CD8-positive, alpha-beta memory T cell (primary cell): ENCODE measurements at regions not wholly inside any gene's neighbourhood (a gene's known extent, or its start where the extent isn't known, plus 50 kb on each side); places are given as distances from the start of the nearest gene placed in this dataset.

Experiments
- CTCF ChIA-PET: fragments of 350-600 bp; sonication (Branson Sonifier 250); formaldehyde crosslinking; loops from one replicate; lab custom pipeline; 2021; ENCODE audit warnings: antibody characterized with exemption; lab: Charles Lee
- POLR2A ChIA-PET: fragments of 350-600 bp; sonication (Branson Sonifier 250); formaldehyde crosslinking; loops from one replicate; lab custom pipeline; 2021; ENCODE audit warnings: antibody characterized with exemption; lab: Charles Lee
- DNase-seq, 5 donors: peaks; one replicate each; pipeline versions ENCODE4 v3.0.0 to v3.0.0-alpha.2; 2020 to 2022; ENCODE audit warnings: mixed read lengths in 1 of 5
- H3K27ac ChIP-seq: one replicate; pipeline ENCODE4 v1.7.0; 2013; ENCODE audit warnings: low read depth, mild to moderate bottlenecking, low read length, moderate library complexity
- H3K27me3 ChIP-seq: 2 replicates; pipeline ENCODE4 v1.7.0; 2013; ENCODE audit warnings: low read length, mild to moderate bottlenecking; ENCODE audit not compliant: insufficient read depth, poor library complexity, severe bottlenecking
- H3K36me3 ChIP-seq: 2 replicates; pipeline ENCODE4 v1.7.0; 2013; ENCODE audit warnings: mild to moderate bottlenecking, low read length, moderate library complexity; ENCODE audit not compliant: insufficient read depth
- H3K4me1 ChIP-seq: 2 replicates; pipeline ENCODE4 v1.7.0; 2013; ENCODE audit warnings: mild to moderate bottlenecking, low read length, moderate library complexity; ENCODE audit not compliant: insufficient read depth
- H3K4me3 ChIP-seq: 2 replicates; pipeline ENCODE4 v1.7.0; 2013; ENCODE audit warnings: mild to moderate bottlenecking, low read length
- H3K9me3 ChIP-seq: 2 replicates; pipeline ENCODE4 v1.7.0; 2013; ENCODE audit warnings: mild to moderate bottlenecking, low read length
- H3K27ac Mint-ChIP-seq, 8 donors: one replicate each; pipeline ENCODE4 v1.8.0; 2020 to 2021; ENCODE audit warnings: mixed read lengths in 8 of 8, mild to moderate bottlenecking in 6 of 8, inconsistent platforms in 3 of 8, moderate library complexity in 3 of 8
- H3K27me3 Mint-ChIP-seq, 2 donors: one replicate each; pipeline ENCODE4 v1.8.0; 2020 to 2021; ENCODE audit warnings: mixed read lengths in 2 of 2, mild to moderate bottlenecking in 1 of 2, moderate library complexity in 1 of 2
- H3K36me3 Mint-ChIP-seq, 3 donors: one replicate each; pipeline ENCODE4 v1.8.0; 2020 to 2021; ENCODE audit warnings: mixed read lengths in 3 of 3, inconsistent platforms in 1 of 3, mild to moderate bottlenecking in 1 of 3
- H3K4me1 Mint-ChIP-seq, 3 donors: one replicate each; pipeline ENCODE4 v1.8.0; 2020 to 2021; ENCODE audit warnings: mixed read lengths in 3 of 3, inconsistent platforms in 1 of 3, mild to moderate bottlenecking in 1 of 3
- H3K4me3 Mint-ChIP-seq, 7 donors: one replicate each; pipeline ENCODE4 v1.8.0; 2020 to 2021; ENCODE audit warnings: mixed read lengths in 7 of 7, mild to moderate bottlenecking in 6 of 7, moderate library complexity in 4 of 7, inconsistent platforms in 2 of 7
- H3K9me3 Mint-ChIP-seq, 5 donors: one replicate each; pipeline ENCODE4 v1.8.0; 2020 to 2022; ENCODE audit warnings: mixed read lengths in 5 of 5, mild to moderate bottlenecking in 3 of 5, moderate library complexity in 2 of 5, inconsistent platforms in 1 of 5

- no peak for DNase-seq
- CTCF ChIA-PET = no interaction called here
- Histone ChIP-seq H3K27me3 (no peaks in the 10 kb centered on the region), H3K36me3 (no peaks in the 10 kb centered on the region), H3K4me3 (no peak overlapping the region), H3K4me1 (no peaks in the 10 kb centered on the region), H3K9me3 (no peaks in the 10 kb centered on the region), H3K27ac (no peak overlapping the region)
- Mint-ChIP-seq H3K36me3 (no peaks in the 10 kb centered on the region), H3K27me3 (no peaks in the 10 kb centered on the region), H3K9me3 (peaks cover 0 to 3% (median 0%) of the 10 kb centered on the region in 5 donors), H3K4me1 (no peaks in the 10 kb centered on the region), H3K27ac (no peak overlapping the region), H3K4me3 (no peak overlapping the region)
- POLR2A ChIA-PET = no interaction called here
Measured at GRCh38 chr2:217360781-217361482, 501.1 kb upstream of the TNP1 start.

GRCh38 chr2:217360111-217360510, 500.2 kb upstream of the TNP1 start:
- ChIA-PET POLR2A (no interaction called here), CTCF (no interaction called here)
- Histone ChIP-seq H3K4me1 (no peaks in the 10 kb centered on the region), H3K36me3 (no peaks in the 10 kb centered on the region), H3K27ac (no peak overlapping the region), H3K4me3 (no peak overlapping the region), H3K27me3 (no peaks in the 10 kb centered on the region), H3K9me3 (no peaks in the 10 kb centered on the region)
- Mint-ChIP-seq H3K4me3 (no peak overlapping the region), H3K9me3 (peaks cover 0 to 3% (median 0%) of the 10 kb centered on the region in 5 donors), H3K4me1 (no peaks in the 10 kb centered on the region), H3K36me3 (no peaks in the 10 kb centered on the region), H3K27me3 (peaks cover 0 to 1% of the 10 kb centered on the region in 2 donors), H3K27ac (no peak overlapping the region)
- DNase-seq = no peak

- ChIA-PET CTCF (interaction anchor here (1.1 kb wide), 1 partner anchor 31 kb away, joined by 3 read pairs; no protein-coding TSS in a partner anchor), POLR2A (no interaction called here)
- no peaks in the 10 kb centered on the region for H3K4me1 ChIP-seq
- Mint-ChIP-seq H3K4me1 (no peaks in the 10 kb centered on the region), H3K36me3 (no peaks in the 10 kb centered on the region), H3K27ac (no peak overlapping the region), H3K9me3 (peaks cover 0 to 3% (median 0%) of the 10 kb centered on the region in 5 donors), H3K4me3 (no peak overlapping the region), H3K27me3 (peaks cover 0 to 8% of the 10 kb centered on the region in 2 donors)
- DNase-seq = no peak
- H3K4me3 ChIP-seq = no peak overlapping the region
- no peaks in the 10 kb centered on the region for H3K36me3 ChIP-seq
- no peaks in the 10 kb centered on the region for H3K27me3 ChIP-seq
- H3K9me3 ChIP-seq = no peaks in the 10 kb centered on the region
- H3K27ac ChIP-seq = no peak overlapping the region
Measured at GRCh38 chr2:217357886-217358620, 498.2 kb upstream of the TNP1 start.

DNA sequence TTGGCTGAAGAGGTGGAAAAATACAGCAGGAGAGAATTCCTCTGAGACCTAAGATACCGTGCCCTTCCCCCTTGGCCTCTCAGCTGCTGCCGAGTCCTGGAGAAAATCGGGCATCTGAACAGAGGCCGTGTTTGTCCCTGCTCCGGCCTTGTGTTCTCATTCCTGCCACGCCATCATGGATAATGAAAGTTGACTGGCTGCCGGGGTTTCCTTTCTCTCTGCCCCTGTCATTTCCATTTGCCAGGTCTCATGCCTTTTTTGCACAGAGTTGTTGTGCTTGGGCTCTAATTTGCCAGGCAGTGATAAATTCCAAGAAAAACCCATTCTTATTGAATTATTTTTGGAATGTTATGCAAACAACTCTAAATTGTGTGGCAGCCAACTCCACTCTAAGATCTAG, 496.9 kb upstream of the TNP1 start:
- Histone ChIP-seq H3K4me3 (no peak overlapping the region), H3K4me1 (no peaks in the 10 kb centered on the region), H3K27ac (no peak overlapping the region), H3K36me3 (no peaks in the 10 kb centered on the region), H3K9me3 (no peaks in the 10 kb centered on the region), H3K27me3 (no peaks in the 10 kb centered on the region)
- Mint-ChIP-seq H3K27me3 (peaks cover 0 to 8% of the 10 kb centered on the region in 2 donors), H3K9me3 (peaks cover 0 to 3% (median 0%) of the 10 kb centered on the region in 5 donors), H3K27ac (peak overlapping the region in 1 of 8 donors; percentile 18), H3K4me1 (no peaks in the 10 kb centered on the region), H3K4me3 (no peak overlapping the region), H3K36me3 (no peaks in the 10 kb centered on the region)
- no peak for DNase-seq
- POLR2A ChIA-PET = no interaction called here
- CTCF ChIA-PET = interaction anchor here (1.1 kb wide), 1 partner anchor 32 kb away, joined by 3 read pairs; no protein-coding TSS in a partner anchor

DNA sequence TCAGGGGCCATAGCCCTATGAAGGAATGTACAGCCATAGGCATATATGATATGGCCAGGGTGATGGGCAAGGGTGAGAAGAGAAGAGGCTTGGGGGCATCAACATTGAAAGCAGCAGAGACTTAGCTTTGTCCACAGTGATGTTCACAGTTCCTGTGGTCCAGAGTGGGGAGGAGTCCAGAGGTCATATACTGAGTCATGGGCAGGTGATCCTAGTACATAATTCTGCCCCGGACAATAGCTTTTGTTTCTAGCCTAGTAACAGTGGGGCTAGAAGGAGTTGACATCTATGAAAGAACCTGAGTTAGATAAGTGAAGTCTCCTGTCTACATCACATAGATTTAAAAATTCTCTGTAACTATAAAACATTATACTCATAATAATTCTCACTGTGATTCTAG, 496.3 kb upstream of the TNP1 start:
- DNase-seq = no peak
- Mint-ChIP-seq H3K27ac (no peak overlapping the region), H3K4me3 (no peak overlapping the region), H3K36me3 (no peaks in the 10 kb centered on the region), H3K27me3 (peaks cover 0 to 8% of the 10 kb centered on the region in 2 donors), H3K9me3 (peaks cover 0 to 3% (median 0%) of the 10 kb centered on the region in 5 donors), H3K4me1 (no peaks in the 10 kb centered on the region)
- no peak overlapping the region for H3K27ac ChIP-seq
- no peaks in the 10 kb centered on the region for H3K36me3 ChIP-seq
- no peaks in the 10 kb centered on the region for H3K9me3 ChIP-seq
- H3K4me3 ChIP-seq = no peak overlapping the region
- CTCF ChIA-PET = no interaction called here
- POLR2A ChIA-PET = no interaction called here
- no peaks in the 10 kb centered on the region for H3K27me3 ChIP-seq
- no peaks in the 10 kb centered on the region for H3K4me1 ChIP-seq

DNA sequence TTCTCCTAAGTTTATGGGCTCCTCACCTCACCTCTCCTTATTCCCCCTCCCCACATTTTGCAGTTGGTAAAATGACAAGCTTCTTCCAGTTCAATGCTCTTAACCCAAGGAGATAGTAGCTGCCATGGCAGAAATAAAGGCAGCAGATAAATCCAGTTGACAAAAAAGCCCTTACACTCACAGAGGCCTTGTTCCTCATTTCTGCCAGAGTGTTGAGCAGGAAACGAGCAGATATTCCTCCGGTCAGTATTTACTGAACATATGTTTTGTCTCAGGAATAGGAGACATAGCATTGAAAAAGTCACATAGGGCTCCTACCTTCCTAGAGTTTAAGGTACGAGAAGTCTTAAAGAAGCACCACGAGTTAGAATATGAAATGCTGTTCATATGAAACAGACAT, 493.7 kb upstream of the TNP1 start:
- peaks cover 0 to 4% (median 0%) of the 10 kb centered on the region in 3 donors for H3K36me3 Mint-ChIP-seq
- no peaks in the 10 kb centered on the region for H3K4me1 ChIP-seq
- no peaks in the 10 kb centered on the region for H3K36me3 ChIP-seq
- H3K27me3 ChIP-seq = no peaks in the 10 kb centered on the region
- peaks cover 0 to 8% of the 10 kb centered on the region in 2 donors for H3K27me3 Mint-ChIP-seq
- ChIA-PET POLR2A (no interaction called here), CTCF (no interaction called here)
- H3K27ac ChIP-seq = peak overlapping the region; percentile 24
- H3K9me3 ChIP-seq = no peaks in the 10 kb centered on the region
- H3K27ac Mint-ChIP-seq = no peak overlapping the region
- no peak for DNase-seq
- H3K4me3 ChIP-seq = no peak overlapping the region
- H3K4me3 Mint-ChIP-seq = no peak overlapping the region
- no peaks in the 10 kb centered on the region for H3K4me1 Mint-ChIP-seq
- H3K9me3 Mint-ChIP-seq = peaks cover 1 to 13% (median 11%) of the 10 kb centered on the region in 5 donors

DNA sequence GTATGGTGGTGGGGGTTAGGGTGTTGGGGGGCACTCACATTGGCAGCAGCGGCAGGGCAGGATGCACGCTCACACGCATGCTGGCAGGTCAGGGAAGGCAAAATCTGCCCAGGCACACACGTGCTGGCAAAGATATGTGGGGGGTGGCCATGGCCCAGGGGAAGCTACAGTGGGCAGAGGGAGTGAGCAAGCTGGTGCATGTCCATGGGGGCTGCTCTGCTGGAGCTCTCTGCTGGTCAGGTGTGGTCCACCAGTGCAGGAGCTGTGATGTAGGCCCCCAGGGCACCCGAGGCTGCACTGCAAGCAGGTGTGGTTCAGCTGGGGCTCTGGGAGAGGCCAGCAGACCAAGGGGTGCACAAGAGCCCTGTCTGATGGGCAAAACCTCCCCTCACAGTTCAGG, 491.5 kb upstream of the TNP1 start:
- H3K36me3 Mint-ChIP-seq = peaks cover 0 to 4% (median 0%) of the 10 kb centered on the region in 3 donors
- H3K36me3 ChIP-seq = no peaks in the 10 kb centered on the region
- no peak overlapping the region for H3K4me3 Mint-ChIP-seq
- ChIA-PET POLR2A (no interaction called here), CTCF (no interaction called here)
- no peak overlapping the region for H3K27ac ChIP-seq
- no peaks in the 10 kb centered on the region for H3K27me3 ChIP-seq
- no peak overlapping the region for H3K27ac Mint-ChIP-seq
- H3K27me3 Mint-ChIP-seq = peaks cover 0 to 9% of the 10 kb centered on the region in 2 donors
- peaks cover 1 to 16% (median 12%) of the 10 kb centered on the region in 5 donors for H3K9me3 Mint-ChIP-seq
- H3K4me1 ChIP-seq = no peaks in the 10 kb centered on the region
- H3K4me3 ChIP-seq = no peak overlapping the region
- H3K9me3 ChIP-seq = no peaks in the 10 kb centered on the region
- H3K4me1 Mint-ChIP-seq = no peaks in the 10 kb centered on the region
- DNase-seq = no peak

DNA sequence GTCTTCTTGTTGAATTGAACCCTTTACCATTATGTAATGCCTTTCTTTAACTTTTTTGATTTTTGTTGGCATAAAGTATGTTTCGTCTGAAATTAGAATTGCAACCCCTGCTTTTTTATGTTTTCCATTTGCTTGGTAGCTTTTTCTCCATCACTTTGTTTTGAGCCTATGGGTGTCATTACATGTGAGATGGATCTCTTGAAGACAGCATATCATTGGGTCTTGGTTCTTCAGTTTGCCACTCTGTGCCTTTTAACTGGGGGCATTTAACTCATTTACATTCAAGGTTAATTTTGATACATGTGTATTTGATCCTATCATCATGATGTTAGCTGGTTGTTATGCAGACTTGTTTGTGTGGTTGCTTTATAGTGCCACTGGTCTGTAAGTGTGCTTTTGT, 489.4 kb upstream of the TNP1 start:
- Mint-ChIP-seq H3K27me3 (peaks cover 0 to 1% of the 10 kb centered on the region in 2 donors), H3K9me3 (peaks cover 1 to 16% (median 12%) of the 10 kb centered on the region in 5 donors), H3K27ac (no peak overlapping the region), H3K4me1 (no peaks in the 10 kb centered on the region), H3K36me3 (peaks cover 0 to 4% (median 0%) of the 10 kb centered on the region in 3 donors), H3K4me3 (no peak overlapping the region)
- Histone ChIP-seq H3K4me3 (no peak overlapping the region), H3K4me1 (no peaks in the 10 kb centered on the region), H3K27me3 (no peaks in the 10 kb centered on the region), H3K36me3 (no peaks in the 10 kb centered on the region), H3K9me3 (no peaks in the 10 kb centered on the region), H3K27ac (no peak overlapping the region)
- POLR2A ChIA-PET = no interaction called here
- no peak for DNase-seq
- CTCF ChIA-PET = no interaction called here
